ENCODE measurements at regions not wholly inside any gene's neighbourhood (a gene's known extent, or its start where the extent isn't known, plus 50 kb on each side); places are given as distances from the start of the nearest gene placed in this dataset.

- TF ChIP-seq USF2 (IDR thresholded peaks at IDR 0.05; ENCODE audit: low read depth, low read length) (no peak), CTCF (conservative IDR thresholded peaks at IDR 0.05; ENCODE audit: low read depth, low read length) (no peak), SMC3 (IDR thresholded peaks at IDR 0.05; ENCODE audit: low read depth, low read length) (no peak), POLR2A (IDR thresholded peaks at IDR 0.05; ENCODE audit: low read depth, low read length) (no peak), MAZ (IDR thresholded peaks at IDR 0.05; ENCODE audit: borderline replicate concordance, low read depth, low read length) (no peak), MXI1 (IDR thresholded peaks at IDR 0.05; ENCODE audit: borderline replicate concordance, low read depth, low read length) (no peak), RFX5 (IDR thresholded peaks at IDR 0.05; ENCODE audit: low read depth, low read length) (no peak), ELK1 (IDR thresholded peaks at IDR 0.05; ENCODE audit: borderline replicate concordance, low read depth, low read length) (no peak), RAD21 (IDR thresholded peaks at IDR 0.05; ENCODE audit: low read length) (no peak), NFE2L2 (IDR thresholded peaks at IDR 0.05; ENCODE audit: low read depth, low read length) (no peak), RCOR1 (IDR thresholded peaks at IDR 0.05; ENCODE audit: insufficient replicate concordance, low read length) (no peak)
Measured at GRCh38 chr13:90253806-90254205, 1093.7 kb upstream of the MIR17HG start.

All from IMR-90 (cell line).